ENCODE measurements at regions not wholly inside any gene's neighbourhood (a gene's known extent, or its start where the extent isn't known, plus 50 kb on each side); places are given as distances from the start of the nearest gene placed in this dataset.

GRCh38 chr13:44237881-44238421 is 135.7 kb upstream of the SERP2 start:
- DNase-seq (ENCODE audit: low read depth in 2 of 2, low spot score in 1 of 2) = no peak

GRCh38 chr13:44240611-44241145 is 132.9 kb upstream of the SERP2 start:
- no peak for DNase-seq (ENCODE audit: low read depth in 2 of 2, low spot score in 1 of 2)

- DNase-seq (ENCODE audit: low read depth in 2 of 2, low spot score in 1 of 2) = no peak
Measured at GRCh38 chr13:44241638-44242037, 132.0 kb upstream of the SERP2 start.

- DNase-seq (ENCODE audit: low read depth in 2 of 2, low spot score in 1 of 2) = no peak
Measured at GRCh38 chr13:44242766-44243165, 130.9 kb upstream of the SERP2 start.

- no peak for DNase-seq (ENCODE audit: low read depth in 2 of 2, low spot score in 1 of 2)
Measured at GRCh38 chr13:44243198-44243857, 130.3 kb upstream of the SERP2 start.

GRCh38 chr13:44244288-44244687 is 129.3 kb upstream of the SERP2 start:
- DNase-seq (ENCODE audit: low read depth in 2 of 2, low spot score in 1 of 2) = no peak

- DNase-seq (ENCODE audit: low read depth in 2 of 2, low spot score in 1 of 2) = no peak
Measured at GRCh38 chr13:44249431-44249836, 124.2 kb upstream of the SERP2 start.

GRCh38 chr13:44252938-44253337 is 120.7 kb upstream of the SERP2 start:
- DNase-seq (ENCODE audit: low read depth in 2 of 2, low spot score in 1 of 2) = no peak

- no peak for DNase-seq (ENCODE audit: low read depth in 2 of 2, low spot score in 1 of 2)
Measured at GRCh38 chr13:44255771-44256364, 117.8 kb upstream of the SERP2 start.

- DNase-seq (ENCODE audit: low read depth in 2 of 2, low spot score in 1 of 2) = no peak
Measured at GRCh38 chr13:44257796-44258195, 115.8 kb upstream of the SERP2 start.

GRCh38 chr13:44259045-44260027 is 114.3 kb upstream of the SERP2 start:
- DNase-seq (ENCODE audit: low read depth in 2 of 2, low spot score in 1 of 2) = peak; percentile 49 to 65

- no peak for DNase-seq (ENCODE audit: low read depth in 2 of 2, low spot score in 1 of 2)
Measured at GRCh38 chr13:44260336-44260735, 113.3 kb upstream of the SERP2 start.

- DNase-seq (ENCODE audit: low read depth in 2 of 2, low spot score in 1 of 2) = no peak
Measured at GRCh38 chr13:44263751-44264620, 109.6 kb upstream of the SERP2 start.

- DNase-seq (ENCODE audit: low read depth in 2 of 2, low spot score in 1 of 2) = no peak
Measured at GRCh38 chr13:44266305-44266704, 107.3 kb upstream of the SERP2 start.

- DNase-seq (ENCODE audit: low read depth in 2 of 2, low spot score in 1 of 2) = no peak
Measured at GRCh38 chr13:44266772-44267171, 106.9 kb upstream of the SERP2 start.

- DNase-seq (ENCODE audit: low read depth in 2 of 2, low spot score in 1 of 2) = no peak
Measured at GRCh38 chr13:44267203-44267602, 106.4 kb upstream of the SERP2 start.

GRCh38 chr13:44267980-44268379 is 105.6 kb upstream of the SERP2 start:
- no peak for DNase-seq (ENCODE audit: low read depth in 2 of 2, low spot score in 1 of 2)

GRCh38 chr13:44268980-44269379 is 104.6 kb upstream of the SERP2 start:
- DNase-seq (ENCODE audit: low read depth in 2 of 2, low spot score in 1 of 2) = no peak

- no peak for DNase-seq (ENCODE audit: low read depth in 2 of 2, low spot score in 1 of 2)
Measured at GRCh38 chr13:44270150-44270549, 103.5 kb upstream of the SERP2 start.

GRCh38 chr13:44271031-44271455 is 102.6 kb upstream of the SERP2 start:
- no peak for DNase-seq (ENCODE audit: low read depth in 2 of 2, low spot score in 1 of 2)

Measured in stimulated activated CD8-positive, alpha-beta memory T cell treated with anti-CD3 and anti-CD28 coated beads, Interleukin-4, amount 100 ng/mL, for 4 hours (primary cell).